RPMI7951 (cell line): ENCODE measurements at regions not wholly inside any gene's neighbourhood (a gene's known extent, or its start where the extent isn't known, plus 50 kb on each side); places are given as distances from the start of the nearest gene placed in this dataset.
A peak's percentile ranks its signal among the peaks of the same experiment; 100 is the strongest.

Source experiments
- DNase-seq: peaks from one replicate; pipeline ENCODE4 v3.0.0-alpha.2; 2012; ENCODE audit warnings: low read depth

GRCh38 chr4:123455360-123455759, 58.8 kb downstream of the SPRY1 start:
- no peak for DNase-seq

- DNase-seq, result no peak
These were observed 65.4 kb downstream of the SPRY1 start for GRCh38 chr4:123462007-123462406.

GRCh38 chr4:123463869-123464268, 67.3 kb downstream of the SPRY1 start:
- no peak for DNase-seq

GRCh38 chr4:123465416-123465815, 68.8 kb downstream of the SPRY1 start:
- no peak for DNase-seq

GRCh38 chr4:123466080-123466785, 69.6 kb downstream of the SPRY1 start:
- no peak for DNase-seq

GRCh38 chr4:123468479-123469031, 72.0 kb downstream of the SPRY1 start:
- no peak for DNase-seq

GRCh38 chr4:123469245-123469644, 72.7 kb downstream of the SPRY1 start:
- DNase-seq, result no peak

GRCh38 chr4:123469696-123470095, 73.1 kb downstream of the SPRY1 start:
- no peak for DNase-seq

GRCh38 chr4:123470640-123471039, 74.0 kb downstream of the SPRY1 start:
- no peak for DNase-seq

- no peak for DNase-seq
These were observed 75.2 kb downstream of the SPRY1 start for GRCh38 chr4:123471655-123472369.

GRCh38 chr4:123474817-123475216, 78.2 kb downstream of the SPRY1 start:
- DNase-seq, result no peak

- DNase-seq, result no peak
These were observed 79.5 kb downstream of the SPRY1 start for GRCh38 chr4:123476089-123476488.

GRCh38 chr4:123477711-123478209, 81.2 kb downstream of the SPRY1 start:
- DNase-seq, result peak; percentile 94

- DNase-seq, result peak; percentile 93
These were observed 82.3 kb downstream of the SPRY1 start for GRCh38 chr4:123478859-123479345.

- peak; percentile 44 for DNase-seq
These were observed 83.3 kb downstream of the SPRY1 start for GRCh38 chr4:123479944-123480343.

- DNase-seq, result peak; percentile 85
These were observed 84.3 kb downstream of the SPRY1 start for GRCh38 chr4:123480706-123481418.

GRCh38 chr4:123481717-123482116, 85.1 kb downstream of the SPRY1 start:
- DNase-seq, result no peak

- DNase-seq, result no peak
These were observed 87.8 kb downstream of the SPRY1 start for GRCh38 chr4:123484291-123484926.

GRCh38 chr4:123485601-123486000, 89.0 kb downstream of the SPRY1 start:
- DNase-seq, result no peak

- peak; percentile 86 for DNase-seq
These were observed 92.3 kb downstream of the SPRY1 start for GRCh38 chr4:123488916-123489315.

GRCh38 chr4:123495530-123495929, 98.9 kb downstream of the SPRY1 start:
- no peak for DNase-seq

GRCh38 chr4:123496421-123496820, 99.8 kb downstream of the SPRY1 start:
- DNase-seq, result no peak
